Neural progenitor cell (in vitro differentiated cells): ENCODE measurements at regions not wholly inside any gene's neighbourhood (a gene's known extent, or its start where the extent isn't known, plus 50 kb on each side); places are given as distances from the start of the nearest gene placed in this dataset.

Experiments used
- CTCF ChIP-seq: fragments of 200-600 bp; sonication (generic); IDR thresholded peaks from 2 replicates; pipeline ENCODE4 v1.5.1; 2017; ENCODE audit warnings: antibody characterized with exemption, mild to moderate bottlenecking
- EZH2 ChIP-seq: fragments of 200-600 bp; sonication (generic); IDR thresholded peaks from 2 replicates; pipeline ENCODE4 v1.6.1; 2017; ENCODE audit warnings: antibody characterized with exemption, mild to moderate bottlenecking, moderate library complexity
- EZH2phosphoT487 ChIP-seq: fragments of 200-600 bp; sonication (generic); IDR thresholded peaks from 2 replicates; pipeline ENCODE4 v1.6.1; 2017; ENCODE audit warnings: antibody characterized with exemption

DNA sequence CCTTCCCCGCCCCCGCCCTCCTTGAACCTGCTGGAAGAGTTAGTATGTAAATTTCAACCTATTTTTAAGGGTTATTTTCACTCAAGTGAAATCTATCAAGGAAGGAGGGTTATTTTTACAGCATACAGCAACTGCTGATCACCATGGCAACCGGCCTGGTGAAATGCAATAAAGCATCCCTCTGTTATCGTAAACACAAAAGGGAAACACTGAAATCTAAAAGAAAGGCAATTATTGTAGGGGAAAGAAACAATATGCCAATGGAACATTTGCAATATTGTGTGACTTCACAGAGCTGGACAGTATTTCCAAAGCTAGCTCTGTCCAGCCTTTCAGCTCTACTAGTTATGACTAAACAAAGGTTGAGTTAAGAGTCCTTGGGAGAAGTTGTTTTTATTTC is 588.3 kb upstream of the PBX1 start:
- TF ChIP-seq CTCF (no peak), EZH2 (no peak), EZH2phosphoT487 (no peak)
